GM12878 (cell line): ENCODE measurements at regions not wholly inside any gene's neighbourhood (a gene's known extent, or its start where the extent isn't known, plus 50 kb on each side); places are given as distances from the start of the nearest gene placed in this dataset.

ENCODE experiments used
- CREB1 ChIP-seq: IDR thresholded peaks from 2 replicates; pipeline ENCODE4 v1.6.1; 2012; ENCODE audit warnings: low read depth, mild to moderate bottlenecking, inconsistent platforms
- EED ChIP-seq: sonication (generic); IDR thresholded peaks from 2 replicates; pipeline ENCODE4 v1.6.1; 2016; ENCODE audit warnings: antibody characterized with exemption, low read depth
- ESRRA ChIP-seq: IDR thresholded peaks from 2 replicates; pipeline ENCODE4 v1.6.1; 2012; ENCODE audit warnings: mild to moderate bottlenecking, low read length, improper control_type of control experiment
- EZH2 ChIP-seq: IDR thresholded peaks from 2 replicates; pipeline ENCODE4 v1.6.1; 2012; ENCODE audit warnings: low read depth, mild to moderate bottlenecking, control low read depth, inconsistent platforms, low read length, borderline replicate concordance; ENCODE audit not compliant: control insufficient read depth
- HCFC1 ChIP-seq: fragments of 150-350 bp; IDR thresholded peaks from 2 replicates; pipeline ENCODE4 v1.6.1; 2014; ENCODE audit warnings: low read length
- IRF4 ChIP-seq: IDR thresholded peaks from 2 replicates; pipeline ENCODE4 v1.6.1; 2011; ENCODE audit warnings: low read depth, low read length
- JUND ChIP-seq: IDR thresholded peaks from 2 replicates; pipeline ENCODE4 v1.6.1; 2012; ENCODE audit warnings: low read depth, mild to moderate bottlenecking, low read length, improper control_type of control experiment, moderate library complexity
- KAT2A ChIP-seq: conservative IDR thresholded peaks from 2 replicates; pipeline ENCODE4 v1.6.1; 2011; ENCODE audit warnings: low read depth, low read length; ENCODE audit not compliant: control insufficient read depth
- NBN ChIP-seq: fragments of 450-650 bp; IDR thresholded peaks from 2 replicates; pipeline ENCODE4 v1.6.1; 2016
- NFYB ChIP-seq: IDR thresholded peaks from 2 replicates; pipeline ENCODE4 v1.6.1; 2011; ENCODE audit warnings: low read depth, mild to moderate bottlenecking, low read length, improper control_type of control experiment, moderate library complexity; ENCODE audit not compliant: insufficient read depth
- NR2C1 ChIP-seq: fragments of 450-650 bp; IDR thresholded peaks from 2 replicates; pipeline ENCODE4 v1.6.1; 2017; ENCODE audit warnings: antibody characterized with exemption, mild to moderate bottlenecking, moderate library complexity
- PML ChIP-seq: IDR thresholded peaks from 2 replicates; pipeline ENCODE4 v1.6.1; 2012; ENCODE audit warnings: low read length, inconsistent platforms
- POLR2AphosphoS5 ChIP-seq: IDR thresholded peaks from 2 replicates; pipeline ENCODE4 v1.6.1; 2011; ENCODE audit warnings: mild to moderate bottlenecking, low read length, inconsistent platforms
- RAD21 ChIP-seq: IDR thresholded peaks from 2 replicates; pipeline ENCODE4 v1.6.1; 2011; ENCODE audit warnings: mild to moderate bottlenecking, low read depth, low read length, moderate library complexity; ENCODE audit not compliant: insufficient read depth
- RCOR1 ChIP-seq: conservative IDR thresholded peaks from 2 replicates; pipeline ENCODE4 v1.6.1; 2012; ENCODE audit warnings: low read depth, low read length, improper control_type of control experiment
- RUNX3 ChIP-seq: IDR thresholded peaks from 2 replicates; pipeline ENCODE4 v1.6.1; 2012; ENCODE audit warnings: low read length, inconsistent platforms
- SIN3A ChIP-seq: IDR thresholded peaks from 2 replicates; pipeline ENCODE4 v1.6.1; 2012; ENCODE audit warnings: low read depth, low read length, improper control_type of control experiment
- SIX5 ChIP-seq: IDR thresholded peaks from 2 replicates; pipeline ENCODE4 v1.6.1; 2011; ENCODE audit warnings: mild to moderate bottlenecking, low read depth, low read length, moderate library complexity; ENCODE audit not compliant: severe bottlenecking
- SMAD1 ChIP-seq: fragments of 450-650 bp; IDR thresholded peaks from 2 replicates; pipeline ENCODE4 v1.6.1; 2018; ENCODE audit warnings: mild to moderate bottlenecking, low read depth; ENCODE audit not compliant: partially characterized antibody
- SP1 ChIP-seq: IDR thresholded peaks from one replicate; pipeline ENCODE4 v1.6.1; 2011; ENCODE audit warnings: low read depth, low read length
- SREBF1 ChIP-seq: IDR thresholded peaks from 2 replicates; pipeline ENCODE4 v1.6.1; 2012; ENCODE audit warnings: mild to moderate bottlenecking, low read length
- TCF3 ChIP-seq: IDR thresholded peaks from 2 replicates; pipeline ENCODE4 v1.6.1; 2012; ENCODE audit warnings: low read depth, mild to moderate bottlenecking, low read length, borderline replicate concordance; ENCODE audit not compliant: insufficient read depth
- ZNF384 ChIP-seq: IDR thresholded peaks from 2 replicates; pipeline ENCODE4 v1.6.1; 2012; ENCODE audit warnings: low read depth, mild to moderate bottlenecking, low read length, improper control_type of control experiment, borderline replicate concordance
- TF ChIP-seq, protein P1 (sequence below): fragments of 450-650 bp; formaldehyde crosslinking; IDR thresholded peaks from 2 replicates; pipeline ENCODE4 v1.4.0; 2022; ENCODE audit warnings: mild to moderate bottlenecking, moderate library complexity
- TF ChIP-seq, protein P2 (sequence below): IDR thresholded peaks from 2 replicates; pipeline ENCODE4 v1.6.1; 2012; ENCODE audit warnings: mild to moderate bottlenecking, low read depth, low read length
- TF ChIP-seq, protein P3 (sequence below): IDR thresholded peaks from 2 replicates; pipeline ENCODE4 v1.6.1; 2011; ENCODE audit warnings: mild to moderate bottlenecking, low read depth, low read length, moderate library complexity; ENCODE audit not compliant: insufficient replicate concordance

DNA sequence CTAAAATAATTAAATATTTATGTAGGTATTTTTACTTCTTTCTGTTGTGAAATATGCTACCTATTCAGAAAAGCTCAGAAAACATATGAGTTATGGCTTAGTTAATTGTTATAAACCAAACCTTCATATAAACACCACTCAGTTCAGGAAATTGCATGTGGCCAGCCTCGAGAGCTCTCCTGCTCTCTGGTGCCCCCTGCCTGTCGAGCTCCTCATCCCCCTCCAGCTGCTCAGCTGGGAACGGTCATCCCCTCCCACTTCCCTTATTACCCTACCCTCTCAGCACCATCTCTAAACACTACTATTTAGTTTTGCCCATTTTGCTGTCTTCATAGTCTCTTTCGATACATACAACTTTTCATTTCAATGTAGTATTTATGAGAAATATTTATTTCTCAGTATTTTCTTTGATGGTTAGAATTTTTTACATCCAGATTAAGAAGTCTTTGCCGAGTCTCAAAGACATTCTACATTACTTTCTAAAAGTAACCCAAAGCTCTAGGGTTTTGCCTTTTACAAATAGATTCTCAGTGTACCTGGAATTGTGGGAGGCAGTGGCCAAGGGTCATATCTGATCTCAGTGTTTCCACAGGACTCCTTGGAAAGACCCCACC, 51.2 kb upstream of the SEMA4D start (continued):
- TF ChIP-seq, protein P1, sequence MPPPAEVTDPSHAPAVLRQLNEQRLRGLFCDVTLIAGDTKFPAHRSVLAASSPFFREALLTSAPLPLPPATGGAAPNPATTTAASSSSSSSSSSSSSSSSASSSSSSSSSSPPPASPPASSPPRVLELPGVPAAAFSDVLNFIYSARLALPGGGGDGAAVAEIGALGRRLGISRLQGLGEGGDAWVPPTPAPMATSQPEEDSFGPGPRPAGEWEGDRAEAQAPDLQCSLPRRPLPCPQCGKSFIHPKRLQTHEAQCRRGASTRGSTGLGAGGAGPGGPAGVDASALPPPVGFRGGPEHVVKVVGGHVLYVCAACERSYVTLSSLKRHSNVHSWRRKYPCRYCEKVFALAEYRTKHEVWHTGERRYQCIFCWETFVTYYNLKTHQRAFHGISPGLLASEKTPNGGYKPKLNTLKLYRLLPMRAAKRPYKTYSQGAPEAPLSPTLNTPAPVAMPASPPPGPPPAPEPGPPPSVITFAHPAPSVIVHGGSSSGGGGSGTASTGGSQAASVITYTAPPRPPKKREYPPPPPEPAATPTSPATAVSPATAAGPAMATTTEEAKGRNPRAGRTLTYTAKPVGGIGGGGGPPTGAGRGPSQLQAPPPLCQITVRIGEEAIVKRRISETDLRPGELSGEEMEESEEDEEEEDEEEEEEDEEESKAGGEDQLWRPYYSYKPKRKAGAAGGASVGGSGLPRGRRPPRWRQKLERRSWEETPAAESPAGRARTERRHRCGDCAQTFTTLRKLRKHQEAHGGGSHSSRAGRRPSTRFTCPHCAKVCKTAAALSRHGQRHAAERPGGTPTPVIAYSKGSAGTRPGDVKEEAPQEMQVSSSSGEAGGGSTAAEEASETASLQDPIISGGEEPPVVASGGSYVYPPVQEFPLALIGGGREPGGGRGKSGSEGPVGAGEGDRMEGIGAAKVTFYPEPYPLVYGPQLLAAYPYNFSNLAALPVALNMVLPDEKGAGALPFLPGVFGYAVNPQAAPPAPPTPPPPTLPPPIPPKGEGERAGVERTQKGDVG (CRISPR knock-in tag) = no peak
- TF ChIP-seq RUNX3 (peak; percentile 58), NFYB (no peak), SMAD1 (no peak), IRF4 (peak; percentile 79), SIX5 (no peak), CREB1 (0 out of 2 replicates have a peak, but pooled peaks have one; percentile 24), ZNF384 (no peak), POLR2AphosphoS5 (no peak), NR2C1 (no peak), PML (no peak), KAT2A (no peak), RAD21 (peak; percentile 92), HCFC1 (no peak), JUND (no peak), TCF3 (peak; percentile 80; the same call in 1 of the 2 replicates), NBN (peak; percentile 72), EED (0 out of 2 replicates have a peak, but pooled peaks have one; percentile 22), SP1 (peak; percentile 35), ESRRA (no peak), RCOR1 (no peak), SREBF1 (no peak), SIN3A (0 out of 2 replicates have a peak, but pooled peaks have one; percentile 46), EZH2 (no peak)
- TF ChIP-seq, protein P2, sequence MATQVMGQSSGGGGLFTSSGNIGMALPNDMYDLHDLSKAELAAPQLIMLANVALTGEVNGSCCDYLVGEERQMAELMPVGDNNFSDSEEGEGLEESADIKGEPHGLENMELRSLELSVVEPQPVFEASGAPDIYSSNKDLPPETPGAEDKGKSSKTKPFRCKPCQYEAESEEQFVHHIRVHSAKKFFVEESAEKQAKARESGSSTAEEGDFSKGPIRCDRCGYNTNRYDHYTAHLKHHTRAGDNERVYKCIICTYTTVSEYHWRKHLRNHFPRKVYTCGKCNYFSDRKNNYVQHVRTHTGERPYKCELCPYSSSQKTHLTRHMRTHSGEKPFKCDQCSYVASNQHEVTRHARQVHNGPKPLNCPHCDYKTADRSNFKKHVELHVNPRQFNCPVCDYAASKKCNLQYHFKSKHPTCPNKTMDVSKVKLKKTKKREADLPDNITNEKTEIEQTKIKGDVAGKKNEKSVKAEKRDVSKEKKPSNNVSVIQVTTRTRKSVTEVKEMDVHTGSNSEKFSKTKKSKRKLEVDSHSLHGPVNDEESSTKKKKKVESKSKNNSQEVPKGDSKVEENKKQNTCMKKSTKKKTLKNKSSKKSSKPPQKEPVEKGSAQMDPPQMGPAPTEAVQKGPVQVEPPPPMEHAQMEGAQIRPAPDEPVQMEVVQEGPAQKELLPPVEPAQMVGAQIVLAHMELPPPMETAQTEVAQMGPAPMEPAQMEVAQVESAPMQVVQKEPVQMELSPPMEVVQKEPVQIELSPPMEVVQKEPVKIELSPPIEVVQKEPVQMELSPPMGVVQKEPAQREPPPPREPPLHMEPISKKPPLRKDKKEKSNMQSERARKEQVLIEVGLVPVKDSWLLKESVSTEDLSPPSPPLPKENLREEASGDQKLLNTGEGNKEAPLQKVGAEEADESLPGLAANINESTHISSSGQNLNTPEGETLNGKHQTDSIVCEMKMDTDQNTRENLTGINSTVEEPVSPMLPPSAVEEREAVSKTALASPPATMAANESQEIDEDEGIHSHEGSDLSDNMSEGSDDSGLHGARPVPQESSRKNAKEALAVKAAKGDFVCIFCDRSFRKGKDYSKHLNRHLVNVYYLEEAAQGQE = no peak
- TF ChIP-seq, protein P3, sequence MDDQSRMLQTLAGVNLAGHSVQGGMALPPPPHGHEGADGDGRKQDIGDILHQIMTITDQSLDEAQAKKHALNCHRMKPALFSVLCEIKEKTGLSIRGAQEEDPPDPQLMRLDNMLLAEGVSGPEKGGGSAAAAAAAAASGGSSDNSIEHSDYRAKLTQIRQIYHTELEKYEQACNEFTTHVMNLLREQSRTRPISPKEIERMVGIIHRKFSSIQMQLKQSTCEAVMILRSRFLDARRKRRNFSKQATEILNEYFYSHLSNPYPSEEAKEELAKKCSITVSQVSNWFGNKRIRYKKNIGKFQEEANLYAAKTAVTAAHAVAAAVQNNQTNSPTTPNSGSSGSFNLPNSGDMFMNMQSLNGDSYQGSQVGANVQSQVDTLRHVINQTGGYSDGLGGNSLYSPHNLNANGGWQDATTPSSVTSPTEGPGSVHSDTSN = peak; percentile 50
